Neural cell (in vitro differentiated cells): ENCODE measurements at regions not wholly inside any gene's neighbourhood (a gene's known extent, or its start where the extent isn't known, plus 50 kb on each side); places are given as distances from the start of the nearest gene placed in this dataset.

Experiments used
- EP300 ChIP-seq: fragments of 450-650 bp; conservative IDR thresholded peaks from 2 replicates; pipeline ENCODE4 v1.6.1; 2014; ENCODE audit warnings: antibody characterized with exemption, mild to moderate bottlenecking, moderate library complexity; ENCODE audit not compliant: poor library complexity, severe bottlenecking
- EZH2 ChIP-seq: fragments of 200-600, 300-800 bp; shearing (Covaris generic), sonication (generic); IDR thresholded peaks from 2 replicates; pipeline ENCODE4 v1.6.1; 2014; ENCODE audit warnings: antibody characterized with exemption, low read length, borderline replicate concordance, mild to moderate bottlenecking; ENCODE audit not compliant: insufficient read depth, poor library complexity, severe bottlenecking
- POLR2AphosphoS5 ChIP-seq: IDR thresholded peaks from 2 replicates; pipeline ENCODE4 v1.6.1; 2012
- SMC3 ChIP-seq: fragments of 450-650 bp; conservative IDR thresholded peaks from 2 replicates; pipeline ENCODE4 v1.6.1; 2014; ENCODE audit warnings: antibody characterized with exemption, mild to moderate bottlenecking, moderate library complexity; ENCODE audit not compliant: poor library complexity
- TF ChIP-seq, protein P1 (sequence below): fragments of 450-650 bp; IDR thresholded peaks from 2 replicates; pipeline ENCODE4 v1.5.1; 2014; ENCODE audit warnings: antibody characterized with exemption, mild to moderate bottlenecking, moderate library complexity; ENCODE audit not compliant: poor library complexity, severe bottlenecking
- TF ChIP-seq, protein P2 (sequence below): IDR thresholded peaks from 2 replicates; pipeline ENCODE4 v1.6.1; 2012; ENCODE audit warnings: borderline replicate concordance

DNA sequence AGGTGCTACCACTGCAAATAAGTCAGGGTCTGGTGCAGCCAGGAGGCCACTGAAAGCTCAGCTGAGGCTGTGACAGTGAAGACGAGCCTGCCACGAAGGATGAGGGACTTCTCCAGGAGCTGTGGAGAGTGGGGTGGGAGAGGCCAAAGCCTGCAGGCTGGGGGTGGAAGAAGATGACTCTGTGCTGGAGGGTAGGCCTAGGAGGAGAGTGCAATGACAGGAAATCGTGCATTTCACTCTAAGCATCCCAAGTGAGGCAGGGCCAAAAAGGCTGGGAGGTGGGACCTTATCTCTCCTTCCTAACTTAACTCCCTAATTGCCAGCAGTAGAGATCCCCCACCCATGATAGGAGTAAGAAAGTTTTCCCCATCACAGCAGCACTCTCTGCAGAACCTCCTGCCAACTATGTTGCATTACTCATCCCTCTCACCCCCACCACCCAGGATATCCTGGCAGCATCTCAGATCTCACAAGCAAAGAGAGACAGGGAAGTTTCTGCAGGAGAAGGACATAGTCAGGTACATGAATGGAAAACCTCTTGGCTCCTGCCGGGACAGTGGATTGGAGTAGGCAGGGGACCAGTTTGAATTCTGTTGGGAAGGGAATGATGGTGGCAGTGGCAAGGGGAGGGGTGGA is 466.2 kb downstream of the CDH26 start:
- TF ChIP-seq EP300 (no peak), EZH2 (no peak), POLR2AphosphoS5 (no peak), SMC3 (no peak)
- TF ChIP-seq, protein P1, sequence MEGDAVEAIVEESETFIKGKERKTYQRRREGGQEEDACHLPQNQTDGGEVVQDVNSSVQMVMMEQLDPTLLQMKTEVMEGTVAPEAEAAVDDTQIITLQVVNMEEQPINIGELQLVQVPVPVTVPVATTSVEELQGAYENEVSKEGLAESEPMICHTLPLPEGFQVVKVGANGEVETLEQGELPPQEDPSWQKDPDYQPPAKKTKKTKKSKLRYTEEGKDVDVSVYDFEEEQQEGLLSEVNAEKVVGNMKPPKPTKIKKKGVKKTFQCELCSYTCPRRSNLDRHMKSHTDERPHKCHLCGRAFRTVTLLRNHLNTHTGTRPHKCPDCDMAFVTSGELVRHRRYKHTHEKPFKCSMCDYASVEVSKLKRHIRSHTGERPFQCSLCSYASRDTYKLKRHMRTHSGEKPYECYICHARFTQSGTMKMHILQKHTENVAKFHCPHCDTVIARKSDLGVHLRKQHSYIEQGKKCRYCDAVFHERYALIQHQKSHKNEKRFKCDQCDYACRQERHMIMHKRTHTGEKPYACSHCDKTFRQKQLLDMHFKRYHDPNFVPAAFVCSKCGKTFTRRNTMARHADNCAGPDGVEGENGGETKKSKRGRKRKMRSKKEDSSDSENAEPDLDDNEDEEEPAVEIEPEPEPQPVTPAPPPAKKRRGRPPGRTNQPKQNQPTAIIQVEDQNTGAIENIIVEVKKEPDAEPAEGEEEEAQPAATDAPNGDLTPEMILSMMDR, result no peak
- TF ChIP-seq, protein P2, sequence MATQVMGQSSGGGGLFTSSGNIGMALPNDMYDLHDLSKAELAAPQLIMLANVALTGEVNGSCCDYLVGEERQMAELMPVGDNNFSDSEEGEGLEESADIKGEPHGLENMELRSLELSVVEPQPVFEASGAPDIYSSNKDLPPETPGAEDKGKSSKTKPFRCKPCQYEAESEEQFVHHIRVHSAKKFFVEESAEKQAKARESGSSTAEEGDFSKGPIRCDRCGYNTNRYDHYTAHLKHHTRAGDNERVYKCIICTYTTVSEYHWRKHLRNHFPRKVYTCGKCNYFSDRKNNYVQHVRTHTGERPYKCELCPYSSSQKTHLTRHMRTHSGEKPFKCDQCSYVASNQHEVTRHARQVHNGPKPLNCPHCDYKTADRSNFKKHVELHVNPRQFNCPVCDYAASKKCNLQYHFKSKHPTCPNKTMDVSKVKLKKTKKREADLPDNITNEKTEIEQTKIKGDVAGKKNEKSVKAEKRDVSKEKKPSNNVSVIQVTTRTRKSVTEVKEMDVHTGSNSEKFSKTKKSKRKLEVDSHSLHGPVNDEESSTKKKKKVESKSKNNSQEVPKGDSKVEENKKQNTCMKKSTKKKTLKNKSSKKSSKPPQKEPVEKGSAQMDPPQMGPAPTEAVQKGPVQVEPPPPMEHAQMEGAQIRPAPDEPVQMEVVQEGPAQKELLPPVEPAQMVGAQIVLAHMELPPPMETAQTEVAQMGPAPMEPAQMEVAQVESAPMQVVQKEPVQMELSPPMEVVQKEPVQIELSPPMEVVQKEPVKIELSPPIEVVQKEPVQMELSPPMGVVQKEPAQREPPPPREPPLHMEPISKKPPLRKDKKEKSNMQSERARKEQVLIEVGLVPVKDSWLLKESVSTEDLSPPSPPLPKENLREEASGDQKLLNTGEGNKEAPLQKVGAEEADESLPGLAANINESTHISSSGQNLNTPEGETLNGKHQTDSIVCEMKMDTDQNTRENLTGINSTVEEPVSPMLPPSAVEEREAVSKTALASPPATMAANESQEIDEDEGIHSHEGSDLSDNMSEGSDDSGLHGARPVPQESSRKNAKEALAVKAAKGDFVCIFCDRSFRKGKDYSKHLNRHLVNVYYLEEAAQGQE, result no peak
